ENCODE measurements at regions not wholly inside any gene's neighbourhood (a gene's known extent, or its start where the extent isn't known, plus 50 kb on each side); places are given as distances from the start of the nearest gene placed in this dataset.
A peak's percentile ranks its signal among the peaks of the same experiment; 100 is the strongest.

DNA sequence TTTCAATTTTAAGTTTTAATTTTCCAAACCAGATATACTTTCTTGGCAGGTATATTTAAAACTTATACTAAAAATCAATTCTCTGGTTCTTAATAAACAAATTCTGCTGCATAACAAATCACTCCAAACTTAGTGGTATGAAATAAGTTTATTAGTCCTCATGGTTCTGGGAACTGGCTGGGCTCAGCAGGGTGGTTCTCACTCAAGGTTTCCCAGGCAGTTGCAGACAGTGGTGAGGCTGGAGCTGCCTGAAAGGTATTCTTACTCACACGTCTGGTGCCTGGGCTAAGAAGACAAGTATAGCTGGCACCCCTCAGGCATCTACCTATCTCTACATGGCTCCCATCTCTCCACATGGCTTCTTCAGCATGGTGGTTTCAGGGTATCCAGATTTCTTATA lies 308.2 kb upstream of the CCDC196 start:
- in situ Hi-C loops (cut with MboI; ENCODE audit: low pct_unique_long_range_greater_than_20kb, low sequenced_read_pairs): no loop called here
- no peak for DNase-seq

DNA sequence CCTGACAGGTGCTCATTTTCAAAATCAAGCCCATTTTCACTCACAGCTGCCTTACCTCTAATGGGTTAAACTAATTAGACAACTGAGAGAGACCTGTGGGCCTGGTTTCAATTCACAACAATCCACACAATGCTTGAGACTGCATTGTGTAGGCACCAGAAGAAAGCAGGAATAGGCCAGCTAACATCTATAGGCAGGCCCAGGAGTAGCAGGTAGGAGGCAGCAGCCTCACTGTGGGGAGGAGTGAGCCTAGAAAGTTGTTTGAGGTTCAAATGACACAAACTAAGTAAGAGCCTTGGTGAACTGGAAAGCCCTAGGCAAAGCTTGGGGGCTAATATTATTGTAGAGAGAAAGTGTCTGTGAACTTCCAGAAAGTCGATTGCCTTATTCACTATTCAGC lies 289.5 kb upstream of the CCDC196 start:
- in situ Hi-C loops (cut with MboI; ENCODE audit: low pct_unique_long_range_greater_than_20kb, low sequenced_read_pairs): no loop called here

GRCh38 chr14:66197276-66197675 lies 288.9 kb upstream of the CCDC196 start:
- in situ Hi-C loops (cut with MboI; ENCODE audit: low pct_unique_long_range_greater_than_20kb, low sequenced_read_pairs): no loop called here
- DNase-seq: no peak

More for the DNA sequence above, 289.5 kb upstream of the CCDC196 start:
- no peak for DNase-seq

DNA sequence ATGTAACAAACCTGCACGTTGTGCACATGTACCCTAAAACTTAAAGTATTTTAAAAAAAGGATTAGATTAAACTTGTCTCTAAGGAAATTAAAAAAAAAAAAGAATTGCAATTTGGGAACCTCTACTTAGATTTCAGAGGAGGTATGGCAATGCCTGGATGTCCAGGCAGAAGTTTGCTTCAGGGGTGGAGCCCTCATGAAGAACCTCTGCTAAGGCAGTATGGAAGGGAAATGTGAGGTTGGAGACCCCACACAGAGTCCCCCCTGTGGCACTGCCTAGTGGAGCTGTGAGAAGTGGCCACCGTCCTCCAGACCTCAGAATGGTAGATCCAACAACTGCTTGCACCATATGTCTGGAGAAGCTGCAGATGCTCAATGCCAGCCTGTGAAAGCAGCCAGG lies 279.6 kb upstream of the CCDC196 start:
- peak; percentile 6 for DNase-seq
- in situ Hi-C loops (cut with MboI; ENCODE audit: low pct_unique_long_range_greater_than_20kb, low sequenced_read_pairs): no loop called here

DNA sequence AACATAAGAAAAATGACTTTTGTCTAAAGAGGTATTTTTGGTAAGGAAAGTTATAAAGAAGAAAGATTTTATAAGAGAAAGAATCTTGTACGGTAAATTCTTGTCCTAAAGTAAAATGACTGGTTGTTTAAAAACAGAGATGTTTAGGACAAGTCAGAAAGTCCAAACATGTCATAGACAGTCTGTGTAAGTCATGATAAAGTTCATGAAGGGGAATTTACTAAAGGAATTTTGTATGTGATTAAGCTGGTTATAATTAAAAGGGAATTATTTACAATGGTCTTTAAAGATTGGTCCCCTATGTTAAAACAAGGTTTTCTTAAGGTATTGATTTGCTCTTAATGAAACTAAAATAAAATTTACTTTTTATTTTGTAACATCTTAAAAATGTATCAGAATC lies 269.4 kb upstream of the CCDC196 start:
- in situ Hi-C loops (cut with MboI; ENCODE audit: low pct_unique_long_range_greater_than_20kb, low sequenced_read_pairs): no loop called here

DNA sequence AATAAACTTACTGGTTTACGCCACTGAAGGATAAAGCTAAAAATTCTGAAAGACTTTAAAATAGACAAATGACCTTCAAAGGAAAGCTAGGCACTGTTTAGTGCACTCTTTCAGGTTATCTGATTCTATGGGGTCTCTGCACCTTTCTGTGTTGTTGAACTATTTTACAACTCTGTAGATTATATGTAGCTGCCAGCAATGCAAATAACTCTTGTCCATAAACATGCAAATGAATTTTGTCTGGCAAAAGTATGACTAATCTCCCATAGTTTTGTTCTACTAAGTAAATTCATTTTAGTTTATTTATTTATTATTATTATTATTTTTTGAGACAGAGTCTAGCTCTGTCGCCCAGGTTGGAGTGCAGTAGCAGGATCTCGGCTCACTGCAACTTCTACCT lies 266.3 kb upstream of the CCDC196 start:
- DNase-seq: no peak
- in situ Hi-C loops (cut with MboI; ENCODE audit: low pct_unique_long_range_greater_than_20kb, low sequenced_read_pairs): no loop called here

More for the DNA sequence above, 269.4 kb upstream of the CCDC196 start:
- no peak for DNase-seq

DNA sequence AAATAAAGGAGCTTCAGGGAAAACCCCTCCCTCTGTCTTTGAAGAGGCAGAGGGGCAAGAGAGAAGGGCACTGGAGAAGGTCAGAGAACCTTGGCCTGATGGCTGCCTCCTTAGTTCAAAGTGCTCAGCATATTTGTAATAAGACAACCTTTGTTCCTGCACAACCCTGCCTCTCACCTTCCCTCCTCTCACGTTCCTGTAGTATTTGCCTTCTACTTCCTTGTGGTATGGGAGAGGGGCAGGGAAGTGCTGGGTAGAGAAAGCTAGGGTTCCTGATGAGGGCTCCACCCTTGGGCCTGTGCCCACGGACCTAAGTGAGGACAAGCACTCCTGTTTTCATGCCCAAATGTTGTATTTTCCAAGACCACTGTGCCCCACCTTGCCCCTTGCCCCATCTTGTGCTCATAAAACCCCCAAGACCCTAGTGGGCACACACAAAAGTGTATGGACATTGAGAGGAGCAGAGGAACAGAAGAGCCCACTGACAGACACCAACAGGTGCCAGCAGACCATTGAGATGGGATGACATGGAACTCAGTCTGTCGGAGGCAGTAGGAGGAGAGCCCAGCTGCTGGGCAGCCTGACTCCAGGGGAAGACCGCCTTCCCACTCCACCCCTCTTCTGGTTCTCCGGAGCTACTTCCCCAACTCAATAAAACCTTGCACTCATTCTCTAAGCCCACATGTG lies 261.5 kb upstream of the CCDC196 start:
- in situ Hi-C loops (cut with MboI; ENCODE audit: low pct_unique_long_range_greater_than_20kb, low sequenced_read_pairs): no loop called here
- no peak for DNase-seq

- no peak for DNase-seq
- in situ Hi-C loops (cut with MboI; ENCODE audit: low pct_unique_long_range_greater_than_20kb, low sequenced_read_pairs): no loop called here
These were observed 260.8 kb upstream of the CCDC196 start for GRCh38 chr14:66225337-66225736.

GRCh38 chr14:66228267-66228970 lies 257.8 kb upstream of the CCDC196 start:
- no peak for DNase-seq
- in situ Hi-C loops (cut with MboI; ENCODE audit: low pct_unique_long_range_greater_than_20kb, low sequenced_read_pairs): no loop called here

DNA sequence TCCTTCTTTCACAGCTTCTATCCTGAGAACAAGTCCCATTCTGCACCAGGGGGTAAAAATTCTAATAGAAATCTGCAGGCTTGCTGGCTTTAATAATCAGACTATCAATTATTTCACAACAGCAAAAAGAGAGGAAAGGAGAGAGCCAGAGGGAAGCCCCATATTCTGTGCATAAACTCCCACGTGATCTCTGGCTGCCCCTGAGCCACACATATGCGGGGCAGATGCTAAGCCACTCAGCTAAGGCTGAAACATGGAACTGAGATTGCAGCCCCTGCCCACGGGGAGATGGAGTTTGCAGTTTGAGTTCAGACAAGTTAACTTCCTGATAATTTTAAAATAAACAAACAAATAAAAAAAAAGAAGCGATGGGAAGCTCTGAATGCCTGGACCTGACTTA lies 254.4 kb upstream of the CCDC196 start:
- DNase-seq: no peak
- in situ Hi-C loops (cut with MboI; ENCODE audit: low pct_unique_long_range_greater_than_20kb, low sequenced_read_pairs): no loop called here

DNA sequence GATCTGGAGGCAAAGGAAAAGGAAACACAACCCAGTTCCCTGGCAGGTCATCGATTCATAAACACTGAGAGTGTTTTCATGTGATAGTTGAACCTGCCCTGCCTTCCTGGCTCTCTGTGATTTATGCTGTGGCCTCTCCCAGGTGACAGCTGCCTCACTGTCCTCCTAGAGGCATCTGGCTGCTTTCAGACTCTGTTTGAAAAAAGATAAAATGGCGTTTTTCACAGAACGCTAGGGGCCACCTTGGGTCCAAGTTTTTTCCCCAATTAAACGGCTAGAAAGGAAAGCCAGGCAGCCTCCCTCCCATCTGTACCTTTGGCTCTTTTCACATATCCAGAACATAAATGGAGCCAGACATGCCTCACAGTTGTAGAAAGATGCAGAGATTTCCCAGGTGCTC lies 252.6 kb upstream of the CCDC196 start:
- DNase-seq: no peak
- in situ Hi-C loops (cut with MboI; ENCODE audit: low pct_unique_long_range_greater_than_20kb, low sequenced_read_pairs): no loop called here

GRCh38 chr14:66234411-66234810 lies 251.8 kb upstream of the CCDC196 start:
- in situ Hi-C loops (cut with MboI; ENCODE audit: low pct_unique_long_range_greater_than_20kb, low sequenced_read_pairs): no loop called here
- no peak for DNase-seq

- in situ Hi-C loops (cut with MboI; ENCODE audit: low pct_unique_long_range_greater_than_20kb, low sequenced_read_pairs): no loop called here
These were observed 248.4 kb upstream of the CCDC196 start for GRCh38 chr14:66237741-66238140.

GRCh38 chr14:66238969-66239368 lies 247.2 kb upstream of the CCDC196 start:
- in situ Hi-C loops (cut with MboI; ENCODE audit: low pct_unique_long_range_greater_than_20kb, low sequenced_read_pairs): no loop called here
- DNase-seq: no peak

More at GRCh38 chr14:66237741-66238140, 248.4 kb upstream of the CCDC196 start:
- no peak for DNase-seq

- in situ Hi-C loops (cut with MboI; ENCODE audit: low pct_unique_long_range_greater_than_20kb, low sequenced_read_pairs): no loop called here
- no peak for DNase-seq
These were observed 246.6 kb upstream of the CCDC196 start for GRCh38 chr14:66239589-66239988.

DNA sequence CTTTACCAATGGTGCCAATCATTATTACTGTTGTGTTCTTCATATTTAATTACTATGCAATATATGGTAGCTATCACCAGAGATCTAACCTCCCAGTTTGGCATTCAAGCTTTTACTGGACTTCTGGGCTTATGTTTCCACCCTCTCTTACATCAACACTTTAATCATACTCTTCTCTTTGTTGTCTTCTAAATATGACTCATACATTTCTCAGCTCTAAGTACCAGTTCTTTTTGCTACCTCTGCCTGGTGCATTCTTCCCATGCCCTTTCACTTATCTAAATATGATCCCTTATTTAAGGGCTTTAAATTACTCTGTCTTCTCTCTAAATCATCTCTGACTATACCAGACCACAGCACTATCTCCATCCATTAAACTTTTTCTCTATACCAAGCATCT lies 246.1 kb upstream of the CCDC196 start:
- DNase-seq: no peak
- in situ Hi-C loops (cut with MboI; ENCODE audit: low pct_unique_long_range_greater_than_20kb, low sequenced_read_pairs): no loop called here

DNA sequence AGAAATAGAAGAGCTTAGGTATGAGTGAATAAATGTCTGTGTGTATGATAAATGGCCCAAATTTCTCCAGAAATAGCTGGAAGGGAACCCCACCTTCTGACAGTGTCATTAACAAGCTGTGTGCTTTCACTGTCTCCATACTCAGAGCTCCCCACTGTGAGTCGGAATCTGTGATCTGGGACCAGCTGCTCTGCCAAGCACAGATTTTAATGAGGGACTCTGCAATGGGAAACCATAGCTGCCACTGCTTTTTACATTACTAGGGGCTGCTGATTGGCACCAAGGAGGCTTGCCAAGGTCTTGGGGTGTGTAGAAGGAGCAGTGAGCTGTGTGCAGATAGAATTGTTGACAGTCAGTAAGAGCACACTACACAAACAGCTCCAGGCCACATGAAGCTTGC lies 244.2 kb upstream of the CCDC196 start:
- no peak for DNase-seq
- in situ Hi-C loops (cut with MboI; ENCODE audit: low pct_unique_long_range_greater_than_20kb, low sequenced_read_pairs): no loop called here

DNA sequence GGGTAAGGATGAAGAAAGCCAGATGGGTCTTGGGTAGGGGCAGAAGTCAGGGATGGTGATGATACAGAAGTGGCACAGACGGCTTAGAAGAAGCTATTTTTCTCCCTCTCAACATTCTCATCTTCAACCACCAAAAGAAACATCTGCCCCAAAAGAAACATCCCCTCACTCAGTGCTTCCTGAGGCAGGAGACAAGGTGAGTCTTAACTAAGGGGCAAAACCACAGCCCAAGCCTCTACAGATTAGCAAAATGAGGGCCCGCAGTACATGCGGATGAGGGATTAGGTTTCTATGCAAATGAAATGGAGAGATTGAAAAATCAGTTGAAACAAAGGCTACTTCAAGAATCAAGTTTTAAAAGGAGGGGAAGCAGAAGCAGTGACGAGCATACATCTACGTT lies 241.3 kb upstream of the CCDC196 start:
- DNase-seq: no peak
- in situ Hi-C loops (cut with MboI; ENCODE audit: low pct_unique_long_range_greater_than_20kb, low sequenced_read_pairs): no loop called here

DNA sequence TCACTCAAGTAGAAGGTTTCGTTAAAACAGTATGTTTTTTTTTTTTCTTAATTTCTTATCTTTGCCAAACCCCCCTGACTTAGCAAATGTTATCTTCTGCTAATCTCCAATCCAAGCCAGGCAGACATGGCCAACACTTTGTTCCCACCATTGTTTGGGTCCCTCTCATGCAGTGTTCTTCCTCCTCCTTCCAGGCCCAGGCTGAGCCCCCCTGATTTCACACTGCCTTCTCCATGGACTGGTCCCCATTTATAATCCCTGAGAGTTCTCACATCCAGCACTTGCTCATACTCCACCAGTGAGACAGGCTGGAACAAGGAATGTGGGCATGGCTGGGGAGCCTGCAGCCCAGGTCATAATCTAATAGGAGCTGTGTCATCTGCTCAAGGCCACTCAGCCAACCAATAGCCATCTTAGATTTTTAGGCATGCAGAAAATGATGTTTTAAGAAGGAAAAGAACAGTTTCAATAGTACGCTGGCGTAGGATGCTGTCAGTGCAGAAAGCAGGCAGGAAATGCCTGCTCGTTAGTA lies 238.4 kb upstream of the CCDC196 start:
- DNase-seq: no peak
- in situ Hi-C loops (cut with MboI; ENCODE audit: low pct_unique_long_range_greater_than_20kb, low sequenced_read_pairs): no loop called here

- in situ Hi-C loops (cut with MboI; ENCODE audit: low pct_unique_long_range_greater_than_20kb, low sequenced_read_pairs): no loop called here
- DNase-seq: no peak
These were observed 237.9 kb upstream of the CCDC196 start for GRCh38 chr14:66248256-66248655.

DNA sequence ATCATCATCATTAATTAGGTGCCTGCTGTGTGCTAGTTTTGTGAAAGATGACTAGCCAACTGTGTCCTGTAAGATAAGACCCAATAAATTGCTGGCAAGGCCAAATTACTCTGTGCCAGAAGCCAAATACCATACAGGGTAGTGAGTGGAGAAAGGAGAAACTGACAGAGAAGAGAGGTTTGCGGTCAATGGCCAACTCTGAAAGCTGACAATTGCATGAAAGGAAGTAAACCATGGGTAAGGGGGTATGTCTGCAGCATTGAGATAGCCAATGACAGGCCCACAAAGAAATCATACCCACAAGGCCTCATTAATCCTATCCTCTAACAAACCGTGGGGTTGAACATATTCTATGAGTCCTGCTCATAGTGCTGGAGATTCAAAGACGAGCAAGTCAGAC lies 236.6 kb upstream of the CCDC196 start:
- DNase-seq: no peak
- in situ Hi-C loops (cut with MboI; ENCODE audit: low pct_unique_long_range_greater_than_20kb, low sequenced_read_pairs): no loop called here
